ENCODE measurements at regions not wholly inside any gene's neighbourhood (a gene's known extent, or its start where the extent isn't known, plus 50 kb on each side); places are given as distances from the start of the nearest gene placed in this dataset.

DNA sequence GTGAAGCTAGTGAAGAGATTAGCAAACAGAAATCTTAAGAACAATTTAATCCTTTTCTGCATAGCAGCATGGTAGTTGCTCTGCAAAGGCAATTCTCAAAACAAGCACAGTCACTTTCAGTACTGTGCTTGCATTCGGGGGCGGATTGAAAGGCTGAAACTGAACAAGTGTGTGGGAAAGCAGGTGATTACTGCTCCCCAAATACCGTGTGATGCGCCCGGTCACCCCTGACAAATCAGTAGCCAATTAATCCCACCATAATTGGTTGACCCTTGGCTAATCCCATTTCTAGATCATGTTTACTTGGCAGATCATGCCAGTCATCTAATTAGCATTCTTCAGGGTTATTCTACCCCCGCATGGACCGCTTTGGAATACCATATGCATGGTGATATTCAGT, 76.5 kb upstream of the ADRB1 start:
- FAIRE-seq, result no peak
- no peak for DNase-seq (ENCODE audit: low spot score)

- DNase-seq (ENCODE audit: low spot score), result no peak
- no peak for FAIRE-seq
Observed at GRCh38 chr10:113970641-113971040, 73.0 kb upstream of the ADRB1 start.

GRCh38 chr10:113971349-113971973, 72.2 kb upstream of the ADRB1 start:
- DNase-seq (ENCODE audit: low spot score) (no peak), FAIRE-seq (no peak)

DNA sequence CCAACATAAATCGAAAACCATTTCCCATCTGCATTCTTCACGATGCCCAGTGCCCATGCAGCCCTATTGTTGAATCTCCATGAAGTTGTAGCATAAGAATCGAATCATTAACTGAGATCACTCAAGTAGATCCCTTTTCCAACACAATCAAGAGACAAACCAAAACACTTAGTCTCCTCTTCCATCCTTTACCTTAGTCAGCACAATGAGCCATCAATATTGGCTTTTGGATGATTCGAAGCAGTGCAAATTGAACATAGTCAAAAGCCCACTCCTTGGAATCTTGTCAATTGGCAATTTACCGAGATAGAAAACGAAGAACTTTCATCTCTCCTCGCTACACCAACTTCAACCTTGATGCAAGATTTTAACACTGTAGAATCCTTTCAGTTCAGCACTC, 66.5 kb upstream of the ADRB1 start:
- FAIRE-seq (no peak), DNase-seq (ENCODE audit: low spot score) (no peak)

GRCh38 chr10:113978802-113979201, 64.9 kb upstream of the ADRB1 start:
- DNase-seq (ENCODE audit: low spot score), result no peak
- no peak for FAIRE-seq

DNA sequence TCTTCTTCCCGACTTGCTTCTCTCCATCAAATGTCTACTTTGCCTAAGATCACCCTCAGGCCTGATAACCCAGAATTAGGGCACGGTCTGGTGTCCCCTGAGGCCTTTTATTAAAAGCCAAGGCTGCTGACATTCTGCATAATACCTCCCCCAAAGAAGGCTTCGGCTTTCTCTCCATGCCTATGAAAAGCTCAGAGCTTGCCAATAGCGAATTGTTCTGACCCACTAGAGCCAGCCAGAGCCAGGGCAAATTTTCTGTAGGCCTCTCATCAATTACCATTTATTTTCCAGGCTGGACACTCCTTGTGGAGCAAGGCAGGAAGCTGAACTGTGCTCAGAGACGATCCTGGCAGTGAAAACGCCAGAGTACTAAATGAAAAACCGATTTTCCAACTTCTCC, 64.3 kb upstream of the ADRB1 start:
- FAIRE-seq, result no peak
- DNase-seq (ENCODE audit: low spot score), result no peak

GRCh38 chr10:113980408-113981087, 63.1 kb upstream of the ADRB1 start:
- FAIRE-seq (no peak), DNase-seq (ENCODE audit: low spot score) (no peak)

DNA sequence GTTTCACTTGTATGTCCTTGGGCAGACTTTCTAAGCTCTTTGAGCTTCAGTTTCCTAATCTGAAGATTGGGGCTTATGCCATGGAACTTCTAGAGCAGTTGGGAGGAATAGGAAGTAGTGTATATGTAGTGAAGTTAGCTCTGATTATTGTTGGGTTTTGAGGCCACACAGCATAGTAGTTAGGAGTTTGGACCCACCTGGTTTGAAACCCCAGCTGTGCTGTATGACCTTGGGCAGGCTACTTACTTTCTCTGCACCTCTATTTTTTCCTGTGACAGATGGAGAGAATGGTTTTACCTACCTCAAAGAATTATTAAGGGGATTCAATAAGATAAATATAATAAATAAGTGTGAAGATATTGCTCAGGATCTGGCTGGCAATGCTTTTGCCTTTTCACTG, 61.4 kb upstream of the ADRB1 start:
- no peak for DNase-seq (ENCODE audit: low spot score)
- FAIRE-seq, result no peak

GRCh38 chr10:113982769-113983168, 60.9 kb upstream of the ADRB1 start:
- FAIRE-seq, result no peak
- DNase-seq (ENCODE audit: low spot score), result no peak

- no peak for DNase-seq (ENCODE audit: low spot score)
- FAIRE-seq, result no peak
Observed at GRCh38 chr10:113983552-113983951, 60.1 kb upstream of the ADRB1 start.

DNA sequence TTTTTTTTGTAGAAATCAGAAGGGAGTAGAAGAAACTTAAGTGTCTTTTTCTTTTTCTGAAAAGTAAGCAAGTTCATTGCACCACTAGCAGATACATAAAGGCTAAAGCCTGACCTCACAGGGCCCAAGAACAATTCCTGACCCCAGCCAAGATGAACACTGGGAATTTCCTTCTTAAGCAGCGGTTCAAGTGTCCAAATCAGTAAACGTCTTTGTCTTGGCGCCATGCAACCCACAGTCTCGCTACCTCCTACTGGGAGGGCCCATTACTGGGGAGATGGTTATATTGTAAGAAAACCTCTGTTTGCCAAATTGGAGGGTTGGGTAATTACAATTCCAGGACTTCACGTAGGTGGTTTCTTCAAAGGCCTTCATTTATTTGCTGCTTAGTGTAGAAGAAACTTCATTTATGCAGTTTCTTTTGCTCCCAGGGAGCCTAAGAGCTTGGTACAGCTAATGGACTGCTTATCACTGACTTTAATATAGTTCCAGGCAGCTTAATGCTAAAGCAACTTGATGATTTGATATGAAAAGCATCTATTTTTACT, 58.3 kb upstream of the ADRB1 start:
- DNase-seq (ENCODE audit: low spot score) (no peak), FAIRE-seq (no peak)

- no peak for FAIRE-seq
- no peak for DNase-seq (ENCODE audit: low spot score)
Observed at GRCh38 chr10:113986316-113986715, 57.4 kb upstream of the ADRB1 start.

DNA sequence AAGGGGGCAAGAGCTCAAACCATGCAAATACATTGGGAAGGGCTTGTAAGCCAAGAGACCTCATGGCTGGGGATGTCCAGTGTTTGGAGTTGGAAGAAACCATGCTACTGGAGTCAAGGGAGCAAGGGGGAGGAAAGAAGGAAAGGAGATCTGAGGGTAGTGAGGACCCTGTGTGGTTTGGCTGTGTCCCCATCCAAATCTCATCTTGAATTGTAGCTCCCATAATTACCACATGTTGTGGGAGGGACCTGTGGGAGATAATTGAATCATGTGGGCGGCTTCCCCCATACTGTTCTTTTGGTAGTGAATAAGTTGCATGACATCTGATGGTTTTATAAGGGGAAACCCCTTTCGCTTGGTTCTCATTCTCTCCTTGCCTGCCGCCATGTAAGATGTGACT, 56.5 kb upstream of the ADRB1 start:
- no peak for FAIRE-seq
- DNase-seq (ENCODE audit: low spot score), result no peak

DNA sequence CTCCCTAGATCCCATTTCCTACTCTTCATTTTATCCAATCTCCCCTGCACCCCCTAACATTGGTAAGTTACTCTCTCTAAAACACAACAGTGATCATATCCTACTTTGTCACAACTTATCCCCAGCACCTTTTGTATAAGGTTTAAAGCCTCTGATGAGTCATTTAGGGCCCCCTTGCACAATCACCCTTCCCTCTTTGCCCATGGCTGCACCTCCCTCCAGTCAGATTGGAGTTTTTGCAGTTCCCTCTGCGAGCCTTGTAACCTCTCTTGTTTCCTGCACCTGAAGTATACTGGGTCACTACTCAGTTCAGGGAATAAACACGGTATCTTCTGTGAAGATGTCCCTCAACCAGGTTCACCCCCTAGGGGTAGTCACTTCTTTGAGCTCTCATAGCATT, 55.9 kb upstream of the ADRB1 start:
- DNase-seq (ENCODE audit: low spot score) (no peak), FAIRE-seq (no peak)

DNA sequence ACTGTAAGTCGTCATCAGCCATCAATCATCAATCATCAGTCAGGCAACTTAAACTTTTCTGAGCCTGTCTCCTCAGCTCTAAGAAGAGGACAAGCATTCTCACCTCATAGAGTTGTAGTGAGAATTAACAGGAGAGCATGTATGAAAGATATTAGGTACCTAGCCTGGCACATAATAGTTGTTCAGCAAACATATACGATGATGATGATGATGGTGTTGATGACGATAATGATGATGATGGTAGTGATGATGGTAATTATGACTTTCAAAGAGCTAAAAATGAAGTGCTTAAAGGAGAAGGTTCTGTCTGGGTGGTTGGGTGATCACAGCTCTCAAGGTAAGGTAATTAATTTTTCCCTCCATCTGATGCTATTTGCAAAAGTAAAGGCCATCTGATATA, 55.1 kb upstream of the ADRB1 start:
- FAIRE-seq (no peak), DNase-seq (ENCODE audit: low spot score) (no peak)

- FAIRE-seq, result peak; percentile 75
- peak; percentile 67 for DNase-seq (ENCODE audit: low spot score)
Observed at GRCh38 chr10:113991091-113991860, 52.4 kb upstream of the ADRB1 start.

GRCh38 chr10:113992471-113993011, 51.1 kb upstream of the ADRB1 start:
- DNase-seq (ENCODE audit: low spot score) (peak; percentile 8), FAIRE-seq (no peak)

GRCh38 chr10:113993489-113993991, 50.1 kb upstream of the ADRB1 start:
- DNase-seq (ENCODE audit: low spot score) (no peak), FAIRE-seq (no peak)
